Neural cell (in vitro differentiated cells): ENCODE measurements at regions not wholly inside any gene's neighbourhood (a gene's known extent, or its start where the extent isn't known, plus 50 kb on each side); places are given as distances from the start of the nearest gene placed in this dataset.

Experiments used
- H2AFZ ChIP-seq: fragments of 200-600, 300-800 bp; sonication (generic), shearing (Covaris generic); 2 replicates; pipeline ENCODE4 v1.6.0; 2014; ENCODE audit warnings: low read depth, mild to moderate bottlenecking, antibody characterized with exemption, low read length, moderate library complexity
- H3F3A ChIP-seq: fragments of 200-600 bp; shearing (Covaris generic); 2 replicates; pipeline ENCODE4 v1.6.1; 2016; ENCODE audit warnings: mild to moderate bottlenecking, moderate library complexity, mixed read lengths, antibody characterized with exemption, low read length; ENCODE audit not compliant: insufficient read depth, poor library complexity, severe bottlenecking
- H3K27ac ChIP-seq: fragments of 200-600, 300-800 bp; sonication (generic), shearing (Covaris generic); 2 replicates; pipeline ENCODE4 v1.5.1; 2014; ENCODE audit warnings: mild to moderate bottlenecking, low read length, moderate library complexity
- H3K27me3 ChIP-seq: fragments of 300-800, 200-600 bp; sonication (generic), shearing (Covaris generic); 2 replicates; pipeline ENCODE4 v1.6.0; 2014; ENCODE audit warnings: mild to moderate bottlenecking, low read depth, low read length, moderate library complexity; ENCODE audit not compliant: insufficient read depth
- H3K36me3 ChIP-seq: fragments of 300-800, 200-600 bp; sonication (generic), shearing (Covaris generic); 2 replicates; pipeline ENCODE4 v1.5.1; 2014; ENCODE audit warnings: mild to moderate bottlenecking, antibody characterized with exemption, low read length, moderate library complexity; ENCODE audit not compliant: insufficient read depth
- H3K4me2 ChIP-seq: fragments of 300-800, 200-600 bp; sonication (generic), shearing (Covaris generic); 2 replicates; pipeline ENCODE4 v1.6.0; 2014; ENCODE audit warnings: mild to moderate bottlenecking, low read length
- H3K4me3 ChIP-seq: fragments of 300-800, 200-600 bp; sonication (generic), shearing (Covaris generic); 2 replicates; pipeline ENCODE4 v1.5.1; 2014; ENCODE audit warnings: mild to moderate bottlenecking, low read length, moderate library complexity
- H3K79me2 ChIP-seq: fragments of 200-600 bp; shearing (Covaris generic); replicated peaks from 2 replicates; pipeline ENCODE4 v1.6.0; 2014; ENCODE audit warnings: mild to moderate bottlenecking, low read length, moderate library complexity; ENCODE audit not compliant: insufficient read depth
- H3K9ac ChIP-seq: fragments of 300-800, 200-600 bp; sonication (generic), shearing (Covaris generic); 2 replicates; pipeline ENCODE4 v1.6.1; 2016; ENCODE audit warnings: mild to moderate bottlenecking, low read length, mixed read lengths
- H3K9me2 ChIP-seq: fragments of 200-600 bp; shearing (Covaris generic); 2 replicates; pipeline ENCODE4 v1.6.1; 2016; ENCODE audit warnings: mild to moderate bottlenecking, low read length, mixed read lengths; ENCODE audit not compliant: insufficient read depth
- H3K9me3 ChIP-seq: fragments of 200-600, 300-800 bp; sonication (generic), shearing (Covaris generic); 2 replicates; pipeline ENCODE4 v1.6.1; 2016; ENCODE audit warnings: mild to moderate bottlenecking, mixed run types, low read length, moderate library complexity, mixed read lengths
- H4K20me1 ChIP-seq: fragments of 200-600 bp; shearing (Covaris generic); 2 replicates; pipeline ENCODE4 v1.6.1; 2016; ENCODE audit warnings: mild to moderate bottlenecking, mixed run types; ENCODE audit not compliant: insufficient read depth
- EP300 ChIP-seq: fragments of 450-650 bp; conservative IDR thresholded peaks from 2 replicates; pipeline ENCODE4 v1.6.1; 2014; ENCODE audit warnings: antibody characterized with exemption, mild to moderate bottlenecking, moderate library complexity; ENCODE audit not compliant: poor library complexity, severe bottlenecking
- EZH2 ChIP-seq: fragments of 200-600, 300-800 bp; shearing (Covaris generic), sonication (generic); IDR thresholded peaks from 2 replicates; pipeline ENCODE4 v1.6.1; 2014; ENCODE audit warnings: antibody characterized with exemption, low read length, borderline replicate concordance, mild to moderate bottlenecking; ENCODE audit not compliant: insufficient read depth, poor library complexity, severe bottlenecking
- MXI1 ChIP-seq: fragments of 450-650 bp; conservative IDR thresholded peaks from 2 replicates; pipeline ENCODE4 v1.6.1; 2014; ENCODE audit warnings: antibody characterized with exemption, mild to moderate bottlenecking; ENCODE audit not compliant: poor library complexity, severe bottlenecking
- POLR2AphosphoS5 ChIP-seq: IDR thresholded peaks from 2 replicates; pipeline ENCODE4 v1.6.1; 2012
- RAD21 ChIP-seq: fragments of 450-650 bp; conservative IDR thresholded peaks from 2 replicates; pipeline ENCODE4 v1.6.1; 2014; ENCODE audit warnings: antibody characterized with exemption, mild to moderate bottlenecking, moderate library complexity
- REST ChIP-seq: IDR thresholded peaks from 2 replicates; pipeline ENCODE4 v1.6.1; 2012; ENCODE audit warnings: borderline replicate concordance
- SMC3 ChIP-seq: fragments of 450-650 bp; conservative IDR thresholded peaks from 2 replicates; pipeline ENCODE4 v1.6.1; 2014; ENCODE audit warnings: antibody characterized with exemption, mild to moderate bottlenecking, moderate library complexity; ENCODE audit not compliant: poor library complexity
- TAF1 ChIP-seq: IDR thresholded peaks from 2 replicates; pipeline ENCODE4 v1.6.1; 2012; ENCODE audit warnings: low read depth
- TF ChIP-seq, protein P1 (sequence below): fragments of 450-650 bp; IDR thresholded peaks from 2 replicates; pipeline ENCODE4 v1.5.1; 2014; ENCODE audit warnings: antibody characterized with exemption, mild to moderate bottlenecking, moderate library complexity; ENCODE audit not compliant: poor library complexity, severe bottlenecking

DNA sequence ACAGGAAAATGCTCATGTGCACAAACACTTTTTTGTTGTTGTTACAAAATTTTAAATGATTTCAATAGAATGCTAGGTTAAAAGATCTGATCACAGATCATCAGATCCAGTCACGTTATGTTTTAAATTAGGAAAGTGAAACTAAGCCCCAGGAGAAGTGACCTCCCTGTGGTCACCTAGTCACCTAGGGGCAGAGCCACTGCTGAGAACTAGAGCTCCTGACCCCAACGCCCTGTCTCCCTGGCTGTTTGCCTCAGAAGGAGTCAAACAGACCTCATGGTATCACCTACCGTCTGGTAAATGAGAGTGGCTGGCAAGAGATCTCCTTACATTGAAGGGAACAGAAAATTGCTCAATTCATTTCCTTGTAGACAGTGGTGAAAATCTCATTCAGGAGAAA, 447.3 kb downstream of the ADRA2A start:
- no peak for TF ChIP-seq MXI1
- no peak for TF ChIP-seq SMC3
- TF ChIP-seq RAD21, result no peak
- TF ChIP-seq TAF1, result no peak
- TF ChIP-seq REST, result no peak
- TF ChIP-seq EZH2, result no peak
- no peak for TF ChIP-seq EP300
- no peak for TF ChIP-seq POLR2AphosphoS5
- TF ChIP-seq, protein P1, sequence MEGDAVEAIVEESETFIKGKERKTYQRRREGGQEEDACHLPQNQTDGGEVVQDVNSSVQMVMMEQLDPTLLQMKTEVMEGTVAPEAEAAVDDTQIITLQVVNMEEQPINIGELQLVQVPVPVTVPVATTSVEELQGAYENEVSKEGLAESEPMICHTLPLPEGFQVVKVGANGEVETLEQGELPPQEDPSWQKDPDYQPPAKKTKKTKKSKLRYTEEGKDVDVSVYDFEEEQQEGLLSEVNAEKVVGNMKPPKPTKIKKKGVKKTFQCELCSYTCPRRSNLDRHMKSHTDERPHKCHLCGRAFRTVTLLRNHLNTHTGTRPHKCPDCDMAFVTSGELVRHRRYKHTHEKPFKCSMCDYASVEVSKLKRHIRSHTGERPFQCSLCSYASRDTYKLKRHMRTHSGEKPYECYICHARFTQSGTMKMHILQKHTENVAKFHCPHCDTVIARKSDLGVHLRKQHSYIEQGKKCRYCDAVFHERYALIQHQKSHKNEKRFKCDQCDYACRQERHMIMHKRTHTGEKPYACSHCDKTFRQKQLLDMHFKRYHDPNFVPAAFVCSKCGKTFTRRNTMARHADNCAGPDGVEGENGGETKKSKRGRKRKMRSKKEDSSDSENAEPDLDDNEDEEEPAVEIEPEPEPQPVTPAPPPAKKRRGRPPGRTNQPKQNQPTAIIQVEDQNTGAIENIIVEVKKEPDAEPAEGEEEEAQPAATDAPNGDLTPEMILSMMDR, result no peak
- no peak overlapping the region for H3K4me3 ChIP-seq
- no peak overlapping the region for H3K9ac ChIP-seq
- no peaks in the 10 kb centered on the region for H4K20me1 ChIP-seq
- H3K27ac ChIP-seq, result no peak overlapping the region
- no peak overlapping the region for H3K4me2 ChIP-seq
- H3K9me2 ChIP-seq, result no peaks in the 10 kb centered on the region
- H3K36me3 ChIP-seq, result no peaks in the 10 kb centered on the region
- no peaks in the 10 kb centered on the region for H3K27me3 ChIP-seq
- H3K9me3 ChIP-seq, result no peaks in the 10 kb centered on the region
- no peaks in the 10 kb centered on the region for H3K79me2 ChIP-seq
- no peaks in the 10 kb centered on the region for H3F3A ChIP-seq
- H2AFZ ChIP-seq, result no peak overlapping the region

GRCh38 chr10:111525696-111526095, 448.9 kb downstream of the ADRA2A start:
- no peak overlapping the region for H3K4me2 ChIP-seq
- H3K27me3 ChIP-seq, result no peaks in the 10 kb centered on the region
- H3K36me3 ChIP-seq, result no peaks in the 10 kb centered on the region
- H3K4me3 ChIP-seq, result no peak overlapping the region
- H2AFZ ChIP-seq, result no peak overlapping the region
- no peaks in the 10 kb centered on the region for H3K79me2 ChIP-seq
- H3K9me3 ChIP-seq, result no peaks in the 10 kb centered on the region
- no peaks in the 10 kb centered on the region for H3K9me2 ChIP-seq
- H3K27ac ChIP-seq, result no peak overlapping the region
- H3F3A ChIP-seq, result no peaks in the 10 kb centered on the region
- no peaks in the 10 kb centered on the region for H4K20me1 ChIP-seq
- TF ChIP-seq SMC3, result no peak
- no peak for TF ChIP-seq RAD21
- no peak for TF ChIP-seq TAF1
- TF ChIP-seq REST, result no peak
- no peak for TF ChIP-seq POLR2AphosphoS5
- TF ChIP-seq, protein P1, result no peak
- no peak for TF ChIP-seq MXI1
- no peak for TF ChIP-seq EP300
- TF ChIP-seq EZH2, result no peak
- H3K9ac ChIP-seq, result no peak overlapping the region
